GM18868 (cell line): ENCODE measurements at regions not wholly inside any gene's neighbourhood (a gene's known extent, or its start where the extent isn't known, plus 50 kb on each side); places are given as distances from the start of the nearest gene placed in this dataset.
"Not testable (repeated sequence)": the region's sequence is repeated elsewhere in the genome, so short reads cannot be mapped to it uniquely, and the experiment has no call there.

Source experiments
- ATAC-seq: cut with Tn5 transposase; IDR thresholded peaks from one replicate; pipeline ENCODE4 v1.9.1; 2021; ENCODE audit warnings: mild to moderate bottlenecking, moderate library complexity; ENCODE audit not compliant: unreplicated experiment

DNA sequence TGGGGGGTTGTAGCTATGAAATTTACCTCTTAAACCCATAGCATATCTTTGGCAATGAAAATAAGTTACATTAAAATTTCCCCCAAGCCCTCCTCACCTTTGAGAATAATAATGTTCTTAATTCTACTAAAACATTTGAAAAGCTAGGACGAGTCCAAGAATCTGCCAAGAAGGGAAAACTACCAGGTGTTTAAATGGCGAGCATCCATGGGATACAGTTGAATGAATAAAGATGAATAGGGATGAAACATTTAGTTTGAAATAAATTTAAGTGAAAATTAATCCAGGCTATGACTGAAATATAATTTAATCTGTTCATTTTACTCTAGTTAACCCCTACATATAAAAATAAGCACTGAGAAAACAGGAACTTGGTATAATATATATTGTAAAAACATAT is 536.7 kb downstream of the FLRT2 start:
- no peak for ATAC-seq

DNA sequence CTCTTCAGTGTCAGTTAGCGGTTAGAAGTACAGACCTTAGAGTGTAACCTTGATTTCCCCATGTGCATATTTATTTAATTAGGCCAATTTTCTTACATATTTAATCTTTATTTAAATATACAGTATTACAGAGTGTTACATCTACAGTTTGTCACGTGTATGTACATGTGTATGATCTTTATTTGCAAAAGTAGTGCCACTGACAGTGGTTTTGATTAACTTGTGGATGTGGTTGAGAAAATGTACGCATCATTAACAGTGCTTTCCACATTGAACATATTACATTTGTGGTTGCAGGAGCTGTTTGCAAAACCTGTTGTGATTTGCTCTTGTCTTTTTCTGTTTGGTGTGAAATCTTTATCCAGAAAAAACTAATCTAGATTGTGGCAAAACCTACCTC is 535.5 kb downstream of the FLRT2 start:
- no peak for ATAC-seq

DNA sequence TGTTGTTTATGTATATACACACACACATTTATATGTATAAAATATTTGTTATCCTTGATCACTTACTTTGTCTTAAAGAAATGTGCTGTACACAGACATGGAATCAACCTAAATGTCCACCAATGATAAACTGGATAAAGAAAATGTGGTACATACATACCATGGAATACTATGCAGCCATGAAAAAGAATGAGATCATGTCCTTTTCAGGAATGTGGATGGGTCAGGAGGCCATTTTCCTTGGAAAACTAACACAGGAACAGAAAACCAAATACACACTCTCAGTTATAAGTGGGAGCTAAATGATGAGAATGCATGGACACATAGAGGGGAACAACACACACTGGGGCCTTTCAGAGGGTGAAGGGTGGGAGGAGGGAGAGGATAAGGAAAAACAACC is 534.7 kb downstream of the FLRT2 start:
- not testable (repeated sequence) for ATAC-seq

DNA sequence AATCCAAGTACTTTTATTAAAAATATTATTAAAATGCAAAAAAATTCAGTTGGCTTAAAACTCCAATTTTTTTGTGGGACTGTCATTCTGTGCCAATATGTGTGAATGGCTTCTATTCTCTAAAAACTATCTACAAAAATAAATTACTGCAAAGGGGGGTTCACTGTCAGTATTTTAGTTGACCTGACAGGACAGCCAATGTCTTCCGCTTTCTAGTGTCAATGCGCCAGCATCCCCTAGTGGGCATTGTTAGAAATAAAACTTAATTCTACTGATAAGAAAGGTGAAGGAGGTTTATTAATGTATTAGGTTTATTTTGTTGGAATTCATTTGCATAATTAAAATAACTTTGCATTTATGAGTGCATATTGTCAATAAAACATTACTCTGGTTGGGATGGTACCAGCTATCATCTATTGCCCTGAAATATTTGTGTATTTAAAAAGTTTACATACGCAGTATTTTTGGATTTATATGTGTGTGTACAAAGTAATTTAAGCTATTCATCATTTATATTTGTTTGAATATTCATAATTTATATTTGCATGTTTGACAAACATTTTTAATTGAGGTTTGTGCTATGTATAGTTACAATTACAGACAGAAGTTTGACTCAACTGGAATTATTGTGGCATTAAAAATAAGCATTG is 527.2 kb downstream of the FLRT2 start:
- peak; percentile 64 for ATAC-seq

DNA sequence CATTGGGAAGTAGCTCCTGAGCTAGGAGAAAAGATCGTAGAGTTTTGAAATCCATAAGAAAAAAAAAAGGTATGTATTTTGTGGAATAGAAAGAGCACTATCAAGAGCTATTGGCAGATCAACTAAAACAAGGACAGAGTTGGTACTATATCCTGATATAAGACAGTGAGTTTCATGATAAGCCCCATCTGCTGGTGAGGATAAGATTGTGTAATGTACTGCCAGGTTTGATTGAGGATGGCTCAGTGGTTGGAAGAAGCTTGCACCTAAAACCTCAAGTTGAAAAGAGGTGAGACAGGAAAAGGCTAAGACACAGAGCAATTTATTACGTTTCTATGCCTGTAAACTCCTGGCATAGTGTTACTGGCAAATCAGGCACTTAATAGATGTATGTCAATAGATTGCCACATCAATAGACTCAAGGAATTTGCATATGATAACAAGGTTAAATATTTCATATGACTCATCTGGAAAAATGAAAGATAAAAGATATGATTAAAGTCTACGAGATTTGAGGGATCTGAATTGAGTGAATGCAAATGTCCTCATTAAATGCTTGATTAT is 525.6 kb downstream of the FLRT2 start:
- ATAC-seq: no peak

DNA sequence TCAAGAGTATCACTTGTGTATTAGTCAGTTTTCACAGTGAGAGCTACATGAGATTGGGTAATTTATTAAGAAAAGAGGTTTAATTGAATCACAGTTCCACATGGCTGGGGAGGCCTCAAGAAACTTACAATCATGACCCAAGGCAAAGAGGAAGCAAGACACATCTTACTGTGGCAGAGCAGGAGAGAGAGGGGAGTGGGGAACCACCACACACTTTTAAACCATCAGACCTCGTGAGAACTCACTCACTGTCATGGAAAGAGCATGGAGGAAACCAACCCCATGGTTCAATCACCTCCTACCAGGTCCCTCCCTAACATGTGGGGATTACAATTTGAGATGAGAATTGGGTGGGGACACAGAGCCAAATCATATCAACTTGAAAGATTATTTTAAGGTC is 522.9 kb downstream of the FLRT2 start:
- ATAC-seq: no peak

DNA sequence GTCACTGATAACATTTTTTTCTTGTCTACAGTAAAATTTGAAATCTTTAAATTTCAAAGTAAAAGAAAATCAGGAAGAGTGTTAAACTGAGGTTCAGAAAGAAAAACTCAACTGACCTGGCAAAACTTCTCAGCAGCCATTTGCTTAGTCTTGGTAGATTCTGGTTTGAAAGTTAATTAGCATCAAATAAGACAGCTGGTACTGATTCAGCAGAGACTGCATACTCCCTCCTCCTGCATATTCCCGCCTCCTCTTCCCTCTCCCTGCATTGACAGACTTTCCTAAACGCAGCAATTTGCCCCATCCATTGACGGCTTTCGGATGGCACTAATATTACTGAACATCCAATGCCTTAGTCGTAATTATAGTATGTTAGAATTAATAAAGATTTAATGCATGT is 520.8 kb downstream of the FLRT2 start:
- ATAC-seq: no peak

DNA sequence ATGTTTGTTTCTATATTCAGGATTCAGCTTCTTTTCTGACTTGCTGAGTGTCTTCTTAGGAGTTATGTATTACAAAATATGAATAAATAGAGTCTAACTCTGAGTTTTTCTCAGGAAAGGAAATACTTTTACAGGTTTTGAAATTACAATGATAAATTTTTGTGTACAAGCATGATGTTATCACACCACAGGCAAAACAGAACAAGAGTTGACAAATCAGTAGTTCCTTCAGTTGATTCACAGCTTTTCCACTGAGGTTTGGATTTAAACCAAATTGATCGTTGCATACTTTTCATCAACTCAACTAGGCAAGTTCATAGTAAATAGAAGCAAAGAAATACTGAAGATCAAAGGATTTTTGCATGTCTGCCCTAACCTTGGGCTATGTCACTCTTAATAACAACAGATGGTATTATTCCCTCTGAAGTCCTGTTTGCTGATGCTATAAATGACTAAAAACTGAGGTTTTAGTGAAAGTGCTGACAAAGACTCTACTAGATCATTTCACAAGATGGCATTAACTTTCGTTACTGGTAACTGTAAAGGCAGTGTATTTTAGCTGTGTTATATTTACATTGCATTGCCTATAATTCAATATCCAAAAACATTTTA is 520.2 kb downstream of the FLRT2 start:
- ATAC-seq: no peak

DNA sequence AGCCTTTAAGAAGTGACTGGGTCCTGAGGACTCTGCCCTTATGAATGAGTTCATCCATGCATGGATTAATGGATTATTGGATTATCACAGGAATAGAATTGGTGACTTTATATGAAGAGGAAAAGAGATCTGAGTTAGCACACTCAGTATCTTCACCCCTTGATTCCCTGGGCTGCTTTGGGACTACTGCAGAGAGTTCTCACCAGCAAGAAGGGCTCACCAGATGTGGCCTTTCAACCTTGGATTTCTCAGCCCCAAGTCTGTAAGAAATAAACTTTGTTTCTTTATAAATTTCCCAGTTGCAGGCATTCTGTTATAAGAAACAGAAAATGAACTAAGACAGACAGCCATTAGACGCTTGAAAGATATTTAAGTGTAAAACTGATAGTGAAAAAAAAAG is 509.2 kb downstream of the FLRT2 start:
- no peak for ATAC-seq

DNA sequence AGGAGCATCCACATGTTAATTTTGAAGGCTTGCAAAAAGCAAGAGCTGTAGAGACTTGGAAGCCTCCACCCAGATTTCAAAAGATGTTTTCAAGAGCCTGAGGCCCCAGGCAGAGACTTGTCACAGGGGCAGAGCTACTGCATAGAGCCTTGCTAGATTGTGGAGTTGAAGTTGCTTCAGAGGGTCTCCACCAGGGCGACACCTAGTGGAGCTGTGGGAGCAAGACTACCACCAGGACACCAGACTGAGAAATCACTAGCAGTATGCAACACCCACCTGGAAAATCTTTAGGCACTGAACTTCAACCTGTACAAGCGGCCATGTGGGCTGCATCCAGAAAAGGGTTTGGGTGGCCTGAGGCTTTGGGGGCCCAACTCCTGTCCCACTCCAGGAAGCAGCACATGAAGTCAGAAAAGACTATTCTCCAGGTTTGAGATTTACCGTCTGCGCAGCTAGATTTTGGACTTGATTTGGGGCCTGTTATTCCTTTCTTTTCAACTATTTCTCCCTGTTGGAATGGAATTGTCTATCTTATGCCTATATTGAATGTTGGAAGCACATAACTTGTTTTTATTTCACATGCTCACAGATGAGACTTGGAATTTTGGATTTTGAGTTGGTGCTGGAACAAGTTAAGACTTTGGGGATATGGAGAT is 508.6 kb downstream of the FLRT2 start:
- peak; percentile 90 for ATAC-seq

DNA sequence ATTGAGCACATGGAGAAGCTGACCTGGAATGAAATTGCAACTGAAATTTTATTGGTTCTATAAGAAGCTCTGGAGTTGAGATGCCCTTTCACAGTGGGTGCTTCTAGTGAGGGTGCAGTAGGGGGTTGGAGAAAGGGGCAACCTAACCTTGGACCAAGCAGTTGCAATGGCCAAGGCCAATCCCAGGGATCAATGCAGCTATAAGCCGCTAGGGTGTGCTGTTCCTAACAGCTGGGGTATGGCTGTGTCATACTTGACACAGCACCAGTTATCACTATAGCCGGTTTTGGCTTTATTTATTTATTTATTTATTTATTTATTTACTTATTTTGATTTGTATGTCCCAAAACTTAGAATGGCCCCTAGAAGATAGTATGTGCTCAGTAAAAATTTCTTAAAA is 505.9 kb downstream of the FLRT2 start:
- peak; percentile 95 for ATAC-seq

DNA sequence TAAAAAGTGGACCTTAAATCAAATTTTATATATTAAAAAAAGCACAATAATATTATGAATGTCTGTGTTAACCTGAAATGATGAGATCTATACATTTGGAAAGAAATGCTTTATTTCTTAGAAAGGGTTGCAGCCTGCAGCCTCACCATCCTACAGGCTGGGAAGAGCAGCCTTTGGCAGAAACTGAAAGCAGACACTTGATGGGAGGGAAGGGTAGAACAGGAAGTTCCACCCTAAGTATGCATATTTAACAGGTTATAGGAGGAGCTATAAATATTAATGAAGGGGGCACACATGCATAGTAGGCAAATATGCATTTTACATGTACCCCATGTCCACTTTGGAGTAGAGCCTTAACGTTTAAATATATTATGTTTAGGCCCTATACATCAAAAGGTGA is 498.0 kb downstream of the FLRT2 start:
- no peak for ATAC-seq

DNA sequence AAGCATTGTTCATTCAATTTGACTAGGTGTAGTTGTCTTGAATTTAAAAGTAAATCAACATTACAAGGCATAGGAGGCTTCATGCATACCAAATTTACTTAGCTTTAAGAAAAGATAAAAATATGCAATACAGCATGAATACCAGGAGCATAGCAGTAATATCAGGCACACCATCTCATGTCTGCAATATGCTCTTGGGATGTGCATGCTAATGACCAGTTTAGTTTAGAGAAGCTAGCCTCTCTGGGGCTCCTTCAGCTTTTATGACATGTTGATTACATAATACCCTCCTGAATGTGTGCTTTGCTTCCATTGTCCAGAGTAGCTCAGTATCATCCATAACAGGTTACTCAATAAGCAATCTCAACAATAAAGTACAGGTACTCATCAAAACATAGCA is 497.2 kb downstream of the FLRT2 start:
- no peak for ATAC-seq

DNA sequence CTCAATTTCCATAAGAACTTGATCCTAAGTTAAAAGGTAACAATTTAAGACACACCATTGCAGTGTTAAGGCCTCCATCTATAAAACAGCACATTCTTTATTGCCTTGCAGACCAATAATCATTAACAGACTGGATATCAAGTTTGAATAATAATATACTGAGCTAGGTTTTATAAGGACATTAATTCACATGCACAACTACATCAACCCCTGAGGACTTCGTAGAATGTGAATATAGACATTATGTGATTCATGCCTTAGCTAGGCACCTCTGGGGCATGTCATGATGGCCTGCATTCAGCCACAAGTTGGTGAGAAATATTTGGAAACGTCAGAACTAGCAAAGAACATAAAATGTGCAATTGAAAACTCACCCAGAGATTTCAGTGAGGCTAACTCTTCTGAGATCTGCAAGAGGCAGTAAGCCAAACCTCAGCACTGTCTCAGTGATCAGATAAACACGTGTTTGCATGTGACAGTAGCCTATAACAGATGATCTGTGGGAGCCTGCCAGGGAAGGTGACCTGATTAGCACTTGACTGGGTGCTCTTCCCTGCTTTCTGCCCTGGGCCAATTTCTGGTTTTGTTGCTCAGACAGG is 492.2 kb downstream of the FLRT2 start:
- ATAC-seq: no peak

DNA sequence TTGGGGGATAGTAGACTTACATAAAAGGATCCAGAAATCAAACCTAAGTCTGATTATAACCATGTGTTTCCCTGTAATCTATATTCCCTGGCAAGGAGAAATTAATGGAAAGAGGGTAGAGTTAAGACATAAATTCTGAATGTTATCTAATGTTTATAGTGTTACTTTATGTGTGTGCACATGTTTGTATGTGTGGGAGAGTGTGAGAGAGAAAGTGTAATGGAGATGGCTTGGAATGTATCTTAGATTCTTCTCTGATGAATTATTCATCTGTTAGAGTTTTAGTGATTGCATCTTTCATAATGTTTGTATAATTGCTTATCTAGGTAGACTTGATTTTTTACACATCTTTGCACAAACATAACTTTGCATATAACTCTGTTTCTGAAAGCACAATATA is 490.9 kb downstream of the FLRT2 start:
- no peak for ATAC-seq

DNA sequence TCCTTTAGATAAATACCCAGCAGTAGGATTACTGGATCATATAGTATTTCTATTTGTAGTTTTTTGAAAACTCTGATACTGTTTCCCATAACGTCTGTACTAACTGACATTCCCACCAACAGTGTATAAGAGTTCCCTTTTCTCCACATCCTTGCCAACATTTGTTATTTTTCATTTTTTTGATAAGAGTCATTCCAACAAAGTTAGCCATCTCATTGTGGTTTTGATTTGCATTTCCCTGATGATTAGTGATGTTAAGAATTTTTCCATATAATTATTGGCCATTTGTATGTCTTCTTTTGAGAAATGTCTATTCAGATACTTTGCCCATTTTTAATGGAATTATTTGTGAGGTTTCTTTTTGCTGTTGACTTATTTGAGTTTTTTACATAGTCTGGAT is 486.0 kb downstream of the FLRT2 start:
- no peak for ATAC-seq

DNA sequence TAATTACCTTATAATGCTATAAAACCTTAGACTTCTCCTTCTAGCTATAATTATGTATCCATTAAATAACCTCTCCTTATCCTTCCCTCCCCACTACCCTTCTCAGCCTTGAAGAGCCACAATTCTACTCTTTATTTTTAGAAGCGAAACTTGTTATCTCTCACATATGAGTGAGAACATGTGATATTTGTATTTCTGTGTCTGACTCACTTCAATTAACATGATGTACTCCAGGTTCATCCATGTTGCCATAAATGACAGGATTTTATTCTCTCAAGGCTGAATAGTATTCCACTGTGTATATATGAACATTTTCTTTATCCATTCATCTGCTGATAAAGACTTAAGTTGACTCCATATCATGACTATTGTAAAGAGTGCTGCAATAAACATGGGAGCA is 485.6 kb downstream of the FLRT2 start:
- ATAC-seq: no peak

DNA sequence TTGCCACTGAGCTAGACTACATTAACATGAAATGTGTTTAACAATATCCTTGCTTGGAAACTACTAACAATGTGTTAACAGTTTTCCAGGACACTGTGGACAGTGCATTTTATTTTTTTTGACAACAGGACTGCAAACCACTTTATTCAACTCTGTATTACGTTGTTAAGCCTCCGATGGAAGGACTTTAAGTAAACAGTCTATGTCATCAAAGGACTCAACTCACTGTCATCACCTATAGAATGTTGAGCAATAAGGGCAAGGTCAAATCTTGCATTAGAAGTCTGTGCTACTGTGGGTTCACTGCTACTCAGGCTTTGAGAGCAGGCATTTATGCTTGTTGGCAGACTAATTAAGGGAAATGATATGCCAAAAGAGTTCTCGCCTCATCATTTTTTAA is 483.7 kb downstream of the FLRT2 start:
- ATAC-seq: no peak

DNA sequence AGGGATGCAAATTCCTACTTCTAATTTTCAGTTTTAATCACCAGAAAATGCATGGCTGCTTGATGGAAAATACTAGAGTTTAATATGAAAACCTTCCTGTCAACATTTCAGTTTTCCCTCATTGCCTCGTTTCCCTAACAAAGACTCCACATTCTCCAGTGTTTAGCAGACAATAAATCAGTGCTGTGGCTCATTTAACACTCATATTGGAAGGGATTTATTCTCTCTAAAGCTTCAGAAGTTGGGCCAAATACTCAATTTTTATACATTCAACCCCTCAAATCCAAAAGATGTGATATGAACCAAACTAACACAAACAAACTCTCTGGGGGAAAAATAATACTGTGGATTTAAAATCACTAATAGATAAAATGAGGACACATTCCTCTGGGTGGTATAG is 482.5 kb downstream of the FLRT2 start:
- ATAC-seq: no peak

DNA sequence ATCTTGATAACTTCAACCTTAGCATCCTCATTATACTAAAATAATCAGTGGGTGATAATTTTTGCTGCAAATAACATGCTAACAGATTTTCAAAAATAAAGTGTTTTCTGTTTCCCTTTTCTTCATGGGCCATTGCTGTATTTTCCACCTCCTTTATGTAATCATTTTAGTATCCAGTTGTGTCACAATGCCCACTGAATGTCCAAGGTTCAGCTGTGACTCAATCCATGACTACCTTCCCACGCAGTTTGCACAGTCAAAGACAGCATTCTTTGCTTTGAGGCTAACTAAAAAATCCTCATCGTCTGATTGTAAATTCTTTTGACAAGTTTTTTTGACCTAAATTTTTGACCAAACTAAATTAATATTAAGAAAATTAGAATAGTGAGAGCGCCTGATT is 474.1 kb downstream of the FLRT2 start:
- no peak for ATAC-seq

DNA sequence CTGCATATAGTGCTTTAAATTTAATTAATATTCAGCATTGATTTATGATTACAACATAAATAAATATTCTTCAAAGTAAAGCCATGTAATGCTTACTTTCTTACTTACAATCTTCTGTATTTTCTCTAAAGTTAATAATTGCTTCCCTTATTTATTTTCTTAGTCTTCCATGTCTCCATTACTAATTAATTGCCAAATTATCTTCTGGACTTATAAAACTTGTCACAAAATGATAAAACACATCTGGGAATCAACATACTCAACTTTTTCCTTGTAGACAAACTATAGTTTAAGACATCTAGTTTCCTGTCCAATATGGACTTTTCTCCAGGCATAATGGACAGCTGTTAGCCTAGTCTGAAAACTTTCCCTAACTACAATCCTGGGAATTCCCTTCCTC is 466.6 kb downstream of the FLRT2 start:
- ATAC-seq: no peak

DNA sequence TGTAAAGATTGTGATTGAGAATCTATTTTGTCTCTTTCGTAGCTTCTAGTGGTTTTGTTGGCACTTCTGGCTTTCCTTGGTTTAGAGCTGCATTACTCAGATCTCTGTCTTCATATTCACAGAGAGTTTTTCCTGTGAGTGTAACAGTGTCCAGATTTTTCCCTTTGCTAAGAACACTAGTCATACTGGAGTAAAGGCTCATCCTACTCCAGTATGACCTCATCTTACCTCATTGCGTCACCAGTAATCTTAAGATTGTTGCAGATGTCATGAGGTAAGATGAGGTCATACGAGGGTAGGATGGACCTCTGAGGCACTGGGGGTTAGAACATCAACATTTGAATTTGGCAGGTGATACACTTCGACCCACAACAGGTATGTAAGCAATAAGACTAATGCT is 461.2 kb downstream of the FLRT2 start:
- ATAC-seq: no peak
